ENCODE measurements at regions not wholly inside any gene's neighbourhood (a gene's known extent, or its start where the extent isn't known, plus 50 kb on each side); places are given as distances from the start of the nearest gene placed in this dataset.
"Not testable (repeated sequence)": the region's sequence is repeated elsewhere in the genome, so short reads cannot be mapped to it uniquely, and the experiment has no call there.

GRCh38 chr18:25517881-25518715 is 166.1 kb upstream of the ZNF521 start:
- Histone ChIP-seq H3K27me3 (replicated peaks) (no peaks in the 10 kb centered on the region), H3K36me3 (no peaks in the 10 kb centered on the region), H3K27ac (no peak overlapping the region), H3K4me1 (replicated peaks) (no peaks in the 10 kb centered on the region), H3K9me3 (replicated peaks) (no peaks in the 10 kb centered on the region), H3K4me3 (no peak overlapping the region)
- no peak for DNase-seq (ENCODE audit: low read depth in 1 of 2, low spot score in 2 of 2)

- Histone ChIP-seq H3K27ac (no peak overlapping the region), H3K27me3 (replicated peaks) (no peaks in the 10 kb centered on the region)
- DNase-seq (ENCODE audit: low read depth in 1 of 2, low spot score in 2 of 2): no peak
These were observed 165.0 kb upstream of the ZNF521 start for GRCh38 chr18:25516747-25517498.

GRCh38 chr18:25516121-25516520 is 164.2 kb upstream of the ZNF521 start:
- H3K4me1 ChIP-seq (replicated peaks): no peaks in the 10 kb centered on the region
- no peaks in the 10 kb centered on the region for H3K27me3 ChIP-seq (replicated peaks)
- no peaks in the 10 kb centered on the region for H3K9me3 ChIP-seq (replicated peaks)
- no peak overlapping the region for H3K4me3 ChIP-seq
- no peak overlapping the region for H3K27ac ChIP-seq
- no peak for DNase-seq (ENCODE audit: low read depth in 1 of 2, low spot score in 2 of 2)
- H3K36me3 ChIP-seq: no peaks in the 10 kb centered on the region

More at GRCh38 chr18:25516747-25517498, 165.0 kb upstream of the ZNF521 start:
- Histone ChIP-seq H3K9me3 (replicated peaks) (no peaks in the 10 kb centered on the region), H3K4me3 (no peak overlapping the region), H3K36me3 (no peaks in the 10 kb centered on the region), H3K4me1 (replicated peaks) (no peaks in the 10 kb centered on the region)

GRCh38 chr18:25510096-25510495 is 158.1 kb upstream of the ZNF521 start:
- DNase-seq (ENCODE audit: low read depth in 1 of 2, low spot score in 2 of 2): no peak
- H3K36me3 ChIP-seq: no peaks in the 10 kb centered on the region
- H3K27me3 ChIP-seq (replicated peaks): no peaks in the 10 kb centered on the region
- H3K27ac ChIP-seq: no peak overlapping the region
- H3K4me1 ChIP-seq (replicated peaks): no peaks in the 10 kb centered on the region
- H3K4me3 ChIP-seq: no peak overlapping the region
- H3K9me3 ChIP-seq (replicated peaks): no peaks in the 10 kb centered on the region

- H3K4me1 ChIP-seq (replicated peaks): 0 out of 2 replicates have a peak, but pooled peaks cover 3% of the 10 kb centered on the region
- peak; percentile 48 for DNase-seq (ENCODE audit: low read depth in 1 of 2, low spot score in 2 of 2)
- no peaks in the 10 kb centered on the region for H3K9me3 ChIP-seq (replicated peaks)
- H3K27me3 ChIP-seq (replicated peaks): no peaks in the 10 kb centered on the region
- H3K27ac ChIP-seq: no peak overlapping the region
- H3K4me3 ChIP-seq: peak overlapping the region; percentile 30
- H3K36me3 ChIP-seq: no peaks in the 10 kb centered on the region
These were observed 151.7 kb upstream of the ZNF521 start for GRCh38 chr18:25503567-25504081.

GRCh38 chr18:25497151-25497794 is 145.3 kb upstream of the ZNF521 start:
- Histone ChIP-seq H3K9me3 (replicated peaks) (peaks cover 8% of the 10 kb centered on the region; the same call in 1 of the 2 replicates), H3K27ac (no peak overlapping the region)
- DNase-seq (ENCODE audit: low read depth in 1 of 2, low spot score in 2 of 2): no peak

GRCh38 chr18:25496544-25496943 is 144.6 kb upstream of the ZNF521 start:
- no peak overlapping the region for H3K27ac ChIP-seq
- no peak overlapping the region for H3K4me3 ChIP-seq
- no peaks in the 10 kb centered on the region for H3K27me3 ChIP-seq (replicated peaks)
- no peaks in the 10 kb centered on the region for H3K36me3 ChIP-seq
- DNase-seq (ENCODE audit: low read depth in 1 of 2, low spot score in 2 of 2): no peak
- no peaks in the 10 kb centered on the region for H3K4me1 ChIP-seq (replicated peaks)
- H3K9me3 ChIP-seq (replicated peaks): peaks cover 8% of the 10 kb centered on the region; the same call in 1 of the 2 replicates

More at GRCh38 chr18:25497151-25497794, 145.3 kb upstream of the ZNF521 start:
- no peaks in the 10 kb centered on the region for H3K27me3 ChIP-seq (replicated peaks)
- H3K36me3 ChIP-seq: no peaks in the 10 kb centered on the region
- H3K4me3 ChIP-seq: no peak overlapping the region
- H3K4me1 ChIP-seq (replicated peaks): no peaks in the 10 kb centered on the region

- no peaks in the 10 kb centered on the region for H3K36me3 ChIP-seq
- H3K27ac ChIP-seq: no peak overlapping the region
- H3K4me1 ChIP-seq (replicated peaks): no peaks in the 10 kb centered on the region
- no peaks in the 10 kb centered on the region for H3K27me3 ChIP-seq (replicated peaks)
- H3K9me3 ChIP-seq (replicated peaks): peaks cover 8% of the 10 kb centered on the region; the same call in 1 of the 2 replicates
- H3K4me3 ChIP-seq: no peak overlapping the region
- DNase-seq (ENCODE audit: low read depth in 1 of 2, low spot score in 2 of 2): no peak
These were observed 143.6 kb upstream of the ZNF521 start for GRCh38 chr18:25495606-25496005.

GRCh38 chr18:25494888-25495287 is 142.9 kb upstream of the ZNF521 start:
- Histone ChIP-seq H3K36me3 (no peaks in the 10 kb centered on the region), H3K9me3 (replicated peaks) (peaks cover 8% of the 10 kb centered on the region; the same call in 1 of the 2 replicates), H3K27me3 (replicated peaks) (no peaks in the 10 kb centered on the region), H3K27ac (no peak overlapping the region), H3K4me1 (replicated peaks) (no peaks in the 10 kb centered on the region), H3K4me3 (no peak overlapping the region)
- DNase-seq (ENCODE audit: low read depth in 1 of 2, low spot score in 2 of 2): no peak

GRCh38 chr18:25493401-25493800 is 141.4 kb upstream of the ZNF521 start:
- Histone ChIP-seq H3K27ac (no peak overlapping the region), H3K36me3 (no peaks in the 10 kb centered on the region), H3K9me3 (replicated peaks) (peaks cover 8% of the 10 kb centered on the region; the same call in 1 of the 2 replicates), H3K4me3 (no peak overlapping the region), H3K4me1 (replicated peaks) (no peaks in the 10 kb centered on the region), H3K27me3 (replicated peaks) (no peaks in the 10 kb centered on the region)
- no peak for DNase-seq (ENCODE audit: low read depth in 1 of 2, low spot score in 2 of 2)

- Histone ChIP-seq H3K27me3 (replicated peaks) (no peaks in the 10 kb centered on the region), H3K4me3 (no peak overlapping the region), H3K36me3 (no peaks in the 10 kb centered on the region), H3K4me1 (replicated peaks) (no peaks in the 10 kb centered on the region), H3K9me3 (replicated peaks) (peaks cover 8% of the 10 kb centered on the region; the same call in 1 of the 2 replicates), H3K27ac (no peak overlapping the region)
- no peak for DNase-seq (ENCODE audit: low read depth in 1 of 2, low spot score in 2 of 2)
These were observed 138.3 kb upstream of the ZNF521 start for GRCh38 chr18:25490316-25490715.

GRCh38 chr18:25473008-25473407 is 121.0 kb upstream of the ZNF521 start:
- H3K36me3 ChIP-seq: no peaks in the 10 kb centered on the region
- no peaks in the 10 kb centered on the region; the same call in 1 of the 2 replicates for H3K4me1 ChIP-seq (replicated peaks)
- no peak overlapping the region for H3K4me3 ChIP-seq
- DNase-seq (ENCODE audit: low read depth in 1 of 2, low spot score in 2 of 2): no peak
- H3K27me3 ChIP-seq (replicated peaks): no peaks in the 10 kb centered on the region
- no peak overlapping the region for H3K27ac ChIP-seq
- H3K9me3 ChIP-seq (replicated peaks): no peaks in the 10 kb centered on the region

GRCh38 chr18:25470756-25471524 is 119.0 kb upstream of the ZNF521 start:
- H3K9me3 ChIP-seq (replicated peaks); H3K4me3 ChIP-seq; H3K36me3 ChIP-seq; H3K27me3 ChIP-seq (replicated peaks); DNase-seq (ENCODE audit: low read depth in 1 of 2, low spot score in 2 of 2); H3K27ac ChIP-seq: not testable (repeated sequence)
- peaks cover 20% of the 10 kb centered on the region for H3K4me1 ChIP-seq (replicated peaks)

Measured in SJSA1 (cell line).